Mesenchymal stem cell (in vitro differentiated cells and primary cell): ENCODE measurements at regions not wholly inside any gene's neighbourhood (a gene's known extent, or its start where the extent isn't known, plus 50 kb on each side); places are given as distances from the start of the nearest gene placed in this dataset.

Source experiments
- DNase-seq: peaks from one replicate; pipeline ENCODE4 v3.0.0-alpha.2; 2013
- H2AFZ ChIP-seq: one replicate; pipeline ENCODE4 v1.6.1; 2013; ENCODE audit warnings: low read depth, mild to moderate bottlenecking, control low read depth, inconsistent platforms, low read length, moderate library complexity
- H2AK5ac ChIP-seq: 2 replicates; pipeline ENCODE4 v1.6.1; 2013; ENCODE audit warnings: low read length, moderate library complexity, mild to moderate bottlenecking, inconsistent platforms; ENCODE audit not compliant: severe bottlenecking
- H2BK120ac ChIP-seq: one replicate; pipeline ENCODE4 v1.6.1; 2013; ENCODE audit warnings: low read depth, mild to moderate bottlenecking, inconsistent platforms, low read length, moderate library complexity
- H2BK12ac ChIP-seq, 2 experiments: one replicate each; pipeline ENCODE4 v1.6.1; 2013; ENCODE audit warnings: inconsistent platforms in 2 of 2, low read length in 2 of 2, mild to moderate bottlenecking in 2 of 2, moderate library complexity in 2 of 2, control low read depth in 1 of 2
- H2BK15ac ChIP-seq: one replicate; pipeline ENCODE4 v1.6.1; 2013; ENCODE audit warnings: mild to moderate bottlenecking, low read depth, inconsistent platforms; ENCODE audit not compliant: poor library complexity, severe bottlenecking
- H2BK5ac ChIP-seq: 2 replicates; pipeline ENCODE4 v1.6.1; 2013; ENCODE audit warnings: low read depth, mild to moderate bottlenecking, low read length, control low read depth, inconsistent platforms; ENCODE audit not compliant: poor library complexity, severe bottlenecking
- H3K14ac ChIP-seq, 2 experiments: one replicate each; pipeline ENCODE4 v1.6.1; 2013; ENCODE audit warnings: inconsistent platforms in 2 of 2, low read length in 2 of 2, control low read depth in 1 of 2, mild to moderate bottlenecking in 1 of 2, moderate library complexity in 1 of 2
- H3K18ac ChIP-seq, 2 experiments: one replicate each; pipeline ENCODE4 v1.6.1; 2013; ENCODE audit warnings: inconsistent platforms in 2 of 2, low read length in 2 of 2, control low read depth in 1 of 2, low read depth in 1 of 2, mild to moderate bottlenecking in 1 of 2
- H3K23ac ChIP-seq, 2 experiments: one replicate each; pipeline ENCODE4 v1.6.1; 2013; ENCODE audit warnings: inconsistent platforms in 2 of 2, low read length in 2 of 2, mild to moderate bottlenecking in 2 of 2, moderate library complexity in 2 of 2, control low read depth in 1 of 2
- H3K27ac ChIP-seq: 2 replicates; pipeline ENCODE4 v1.5.1; 2013; ENCODE audit warnings: mild to moderate bottlenecking, moderate library complexity, low read length, control low read depth, inconsistent platforms; ENCODE audit not compliant: poor library complexity, severe bottlenecking
- H3K27me3 ChIP-seq, 2 experiments: 2 replicates each; pipeline versions ENCODE4 v1.6.1 to v1.7.0; 2013; ENCODE audit warnings: low read length in 2 of 2, mild to moderate bottlenecking in 2 of 2, moderate library complexity in 2 of 2, control low read depth in 1 of 2, inconsistent platforms in 1 of 2; ENCODE audit not compliant: control insufficient read depth in 1 of 2, insufficient read depth in 1 of 2
- H3K36me3 ChIP-seq, 2 experiments: 2 replicates each; pipeline versions ENCODE4 v1.6.1 to v1.7.0; 2013; ENCODE audit warnings: low read length in 2 of 2, control low read depth in 1 of 2, inconsistent platforms in 1 of 2, low read depth in 1 of 2, mild to moderate bottlenecking in 1 of 2; ENCODE audit not compliant: insufficient read depth in 2 of 2, control insufficient read depth in 1 of 2
- H3K4ac ChIP-seq, 2 experiments: one replicate each; pipeline ENCODE4 v1.6.1; 2013; ENCODE audit warnings: inconsistent platforms in 2 of 2, low read length in 2 of 2, mild to moderate bottlenecking in 2 of 2, moderate library complexity in 2 of 2, control low read depth in 1 of 2, low read depth in 1 of 2
- H3K4me1 ChIP-seq: 2 replicates; pipeline ENCODE4 v1.6.1; 2013; ENCODE audit warnings: low read depth, low read length, control low read depth; ENCODE audit not compliant: control insufficient read depth, insufficient read depth
- H3K4me2 ChIP-seq: 2 replicates; pipeline ENCODE4 v1.6.1; 2013; ENCODE audit warnings: low read length, mild to moderate bottlenecking, inconsistent platforms; ENCODE audit not compliant: poor library complexity, severe bottlenecking
- H3K4me3 ChIP-seq, 2 experiments: 2 replicates each; pipeline versions ENCODE4 v1.5.1 to v1.7.0; 2013; ENCODE audit warnings: low read length in 2 of 2, mild to moderate bottlenecking in 2 of 2, control low read depth in 1 of 2, low read depth in 1 of 2; ENCODE audit not compliant: insufficient read depth in 1 of 2
- H3K79me1 ChIP-seq: replicated peaks from 2 replicates; pipeline ENCODE4 v1.6.1; 2013; ENCODE audit warnings: mild to moderate bottlenecking, control low read depth, low read length, inconsistent platforms; ENCODE audit not compliant: poor library complexity, severe bottlenecking
- H3K9ac ChIP-seq: 2 replicates; pipeline ENCODE4 v1.7.0; 2013; ENCODE audit warnings: mild to moderate bottlenecking, low read length, moderate library complexity
- H3K9me3 ChIP-seq: 2 replicates; pipeline ENCODE4 v1.7.0; 2013; ENCODE audit warnings: mild to moderate bottlenecking, low read length; ENCODE audit not compliant: control insufficient read depth
- H4K8ac ChIP-seq: one replicate; pipeline ENCODE4 v1.6.1; 2013; ENCODE audit warnings: inconsistent platforms, mild to moderate bottlenecking, low read length, moderate library complexity
- H4K91ac ChIP-seq: one replicate; pipeline ENCODE4 v1.6.1; 2013; ENCODE audit warnings: mild to moderate bottlenecking, low read length, inconsistent platforms
- WGBS: methylation state at CpG from one replicate; pipeline ENCODE4 v1.1.7; 2013; ENCODE audit warnings: mixed read lengths; 5-methylcytosine and 5-hydroxymethylcytosine counted together

GRCh38 chr12:98437806-98438595 is 77.4 kb upstream of the TMPO start:
- no peak overlapping the region for H2BK5ac ChIP-seq
- no peak overlapping the region for H3K9ac ChIP-seq
- H4K91ac ChIP-seq = no peak overlapping the region
- H3K23ac ChIP-seq = no peak overlapping the region
- H3K27me3 ChIP-seq = peaks cover 0 to 25% of the 10 kb centered on the region in 2 experiments
- no peaks in the 10 kb centered on the region for H3K36me3 ChIP-seq
- no peak overlapping the region for H3K4me2 ChIP-seq
- H2BK12ac ChIP-seq = no peak overlapping the region
- no peak overlapping the region for H3K14ac ChIP-seq
- H3K9me3 ChIP-seq = peaks cover 7% of the 10 kb centered on the region
- H2BK15ac ChIP-seq = no peak overlapping the region
- H3K4ac ChIP-seq = no peak overlapping the region
- H3K4me1 ChIP-seq = no peaks in the 10 kb centered on the region
- H3K27ac ChIP-seq = no peak overlapping the region
- no peak overlapping the region for H3K4me3 ChIP-seq
- no peak overlapping the region for H2AFZ ChIP-seq
- no peak for DNase-seq
- WGBS = no CpG with 5 or more reads among the region's 1 CpG
- no peak overlapping the region for H2BK120ac ChIP-seq
- H4K8ac ChIP-seq = no peak overlapping the region
- no peaks in the 10 kb centered on the region for H3K79me1 ChIP-seq
- H3K18ac ChIP-seq = no peak overlapping the region
- no peak overlapping the region for H2AK5ac ChIP-seq

GRCh38 chr12:98438656-98439230 is 76.6 kb upstream of the TMPO start:
- 100% methylated on average over 1 of the region's 1 CpG for WGBS

DNA sequence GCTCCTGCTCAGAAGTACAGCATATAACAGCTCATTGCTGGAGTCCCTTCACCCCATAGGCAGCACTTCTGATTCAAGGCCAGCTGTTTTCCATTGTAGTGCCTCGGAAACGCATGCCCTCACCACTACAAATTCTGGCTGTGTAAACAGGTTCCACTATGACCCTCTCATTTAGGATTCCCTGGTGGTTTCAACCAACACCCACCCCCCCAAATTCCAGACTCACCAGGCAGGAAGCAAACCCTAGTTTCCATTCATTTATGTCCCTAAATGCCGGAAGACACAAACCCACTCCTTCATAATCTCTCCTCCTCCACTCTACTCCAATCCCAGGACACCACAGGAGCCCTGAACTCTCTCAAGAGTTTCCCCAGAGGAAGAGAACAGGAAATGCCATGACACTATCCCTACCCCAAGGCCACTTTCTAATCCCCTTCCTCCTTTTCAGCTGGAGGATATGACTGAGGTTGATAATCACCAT is 75.9 kb upstream of the TMPO start:
- Histone ChIP-seq H2BK15ac (no peak overlapping the region), H2AFZ (no peak overlapping the region), H3K4me2 (no peak overlapping the region), H4K8ac (no peak overlapping the region), H3K9ac (peak overlapping the region; percentile 19), H2BK5ac (no peak overlapping the region), H3K4ac (peak overlapping the region in 1 of 2 experiments; percentile 67), H2BK120ac (peak overlapping the region; percentile 30), H3K9me3 (peaks cover 7% of the 10 kb centered on the region), H3K27me3 (peaks cover 0 to 40% of the 10 kb centered on the region in 2 experiments), H3K79me1 (no peaks in the 10 kb centered on the region), H3K4me3 (peak overlapping the region in 1 of 2 experiments; percentile 29), H3K4me1 (no peaks in the 10 kb centered on the region), H4K91ac (no peak overlapping the region), H3K23ac (peak overlapping the region in 1 of 2 experiments; percentile 67), H3K18ac (peak overlapping the region; percentile 37 to 74), H3K14ac (peak overlapping the region in 1 of 2 experiments; percentile 70), H3K36me3 (no peaks in the 10 kb centered on the region), H2AK5ac (no peak overlapping the region), H2BK12ac (peak overlapping the region in 1 of 2 experiments; percentile 84), H3K27ac (no peak overlapping the region)
- DNase-seq = peak; percentile 72
- WGBS = 9% methylated on average over 3 of the region's 3 CpGs

More at GRCh38 chr12:98438656-98439230, 76.6 kb upstream of the TMPO start:
- Histone ChIP-seq H3K27ac (no peak overlapping the region), H3K4me3 (no peak overlapping the region), H2BK15ac (no peak overlapping the region), H3K36me3 (no peaks in the 10 kb centered on the region), H3K79me1 (no peaks in the 10 kb centered on the region), H2AFZ (no peak overlapping the region), H3K4me2 (no peak overlapping the region), H2BK12ac (peak overlapping the region in 1 of 2 experiments; percentile 83), H3K4ac (peak overlapping the region in 1 of 2 experiments; percentile 64), H3K27me3 (peaks cover 0 to 32% of the 10 kb centered on the region in 2 experiments), H3K4me1 (no peaks in the 10 kb centered on the region), H3K23ac (no peak overlapping the region), H2AK5ac (no peak overlapping the region), H2BK5ac (no peak overlapping the region), H2BK120ac (peak overlapping the region; percentile 54), H3K18ac (peak overlapping the region; percentile 28 to 54), H4K91ac (no peak overlapping the region), H3K9ac (no peak overlapping the region), H4K8ac (no peak overlapping the region), H3K14ac (no peak overlapping the region), H3K9me3 (peaks cover 7% of the 10 kb centered on the region)
- DNase-seq = no peak

DNA sequence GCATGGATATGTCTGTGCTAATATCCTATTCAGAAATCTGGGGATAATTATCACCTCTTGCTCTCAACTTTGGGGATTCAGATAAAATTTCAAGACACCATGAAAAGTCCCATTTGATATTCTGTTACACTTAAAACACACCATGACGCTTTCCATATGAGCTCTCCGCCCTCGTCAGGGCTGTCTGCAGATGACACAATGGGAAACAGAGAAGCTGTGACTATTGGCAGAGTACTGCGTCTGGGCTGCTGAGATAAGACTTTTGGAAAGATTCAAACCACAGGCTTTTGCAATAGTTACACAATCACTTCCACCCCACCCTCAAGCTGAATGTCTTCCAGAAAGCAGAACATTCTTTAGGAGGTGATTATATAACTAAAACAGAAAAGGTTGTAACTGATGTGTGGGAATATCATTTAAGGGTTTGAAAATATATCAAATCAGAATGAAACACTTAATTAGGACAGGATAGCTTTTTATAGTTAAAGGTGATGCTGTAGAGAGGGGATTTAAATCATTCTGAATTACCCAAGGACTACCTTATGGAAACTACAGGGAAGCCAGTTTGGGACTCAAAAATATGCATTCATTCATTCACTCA is 75.3 kb upstream of the TMPO start:
- H3K4me1 ChIP-seq = no peaks in the 10 kb centered on the region

More for the DNA sequence above, 75.3 kb upstream of the TMPO start:
- Histone ChIP-seq H2BK15ac (no peak overlapping the region), H3K27me3 (peaks cover 0 to 44% of the 10 kb centered on the region in 2 experiments), H2BK12ac (no peak overlapping the region), H4K91ac (no peak overlapping the region), H2BK120ac (no peak overlapping the region), H3K14ac (no peak overlapping the region), H2AK5ac (no peak overlapping the region), H3K18ac (peak overlapping the region in 1 of 2 experiments; percentile 37), H3K79me1 (no peaks in the 10 kb centered on the region), H3K9ac (peak overlapping the region; percentile 19), H3K4me3 (peak overlapping the region in 1 of 2 experiments; percentile 29), H3K4me2 (no peak overlapping the region), H3K27ac (no peak overlapping the region), H4K8ac (no peak overlapping the region), H2BK5ac (no peak overlapping the region), H3K9me3 (peaks cover 4% of the 10 kb centered on the region), H2AFZ (no peak overlapping the region), H3K4ac (no peak overlapping the region), H3K36me3 (no peaks in the 10 kb centered on the region), H3K23ac (no peak overlapping the region)
- 13% methylated on average over 3 of the region's 4 CpGs for WGBS
- peak; percentile 95 for DNase-seq
